ENCODE measurements at regions not wholly inside any gene's neighbourhood (a gene's known extent, or its start where the extent isn't known, plus 50 kb on each side); places are given as distances from the start of the nearest gene placed in this dataset.
"Not testable (repeated sequence)": the region's sequence is repeated elsewhere in the genome, so short reads cannot be mapped to it uniquely, and the experiment has no call there.

DNA sequence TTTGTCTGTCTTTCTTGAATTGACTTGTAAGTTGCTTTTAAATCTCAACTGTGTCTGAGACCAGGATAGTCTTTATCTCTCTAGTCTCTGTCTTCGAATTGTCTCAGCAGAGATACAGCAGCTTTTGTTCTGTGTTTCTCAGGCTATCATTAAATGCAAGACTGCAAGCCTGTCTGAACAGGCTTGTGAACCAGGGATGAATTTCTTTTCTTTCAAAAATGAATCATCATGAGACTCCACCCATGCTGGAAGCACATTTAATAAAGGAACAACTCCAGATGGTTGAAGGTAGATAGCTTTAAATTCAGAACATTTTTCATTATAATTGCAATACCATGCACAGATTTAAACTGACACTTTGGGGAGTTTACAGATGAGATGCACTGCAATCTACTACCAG, 155.9 kb downstream of the SEC23IP start:
- DNase-seq (ENCODE audit: low spot score), result no peak

DNA sequence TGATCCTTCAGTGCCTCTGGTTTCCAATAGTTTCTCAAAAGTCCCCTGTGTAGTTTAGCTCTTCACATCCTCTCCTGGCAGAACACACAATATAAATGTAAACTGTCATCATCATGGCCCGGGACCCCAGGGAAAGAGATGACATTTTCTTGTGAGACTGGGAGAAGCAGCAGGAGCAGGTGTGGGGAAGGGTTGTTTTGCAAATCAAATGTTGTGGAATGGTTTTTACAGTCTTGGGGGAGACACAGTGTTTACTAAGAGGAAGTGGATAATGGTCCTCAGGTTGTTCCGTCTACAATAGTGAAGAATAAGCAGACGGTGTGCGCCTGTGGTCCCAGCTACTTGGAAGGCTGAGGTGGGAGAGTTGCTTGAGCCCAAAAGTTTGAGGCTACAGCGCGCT, 159.1 kb downstream of the SEC23IP start:
- DNase-seq (ENCODE audit: low spot score), result no peak

- no peak for DNase-seq (ENCODE audit: low spot score)
Observed at GRCh38 chr10:120052964-120053702, 160.6 kb downstream of the SEC23IP start.

DNA sequence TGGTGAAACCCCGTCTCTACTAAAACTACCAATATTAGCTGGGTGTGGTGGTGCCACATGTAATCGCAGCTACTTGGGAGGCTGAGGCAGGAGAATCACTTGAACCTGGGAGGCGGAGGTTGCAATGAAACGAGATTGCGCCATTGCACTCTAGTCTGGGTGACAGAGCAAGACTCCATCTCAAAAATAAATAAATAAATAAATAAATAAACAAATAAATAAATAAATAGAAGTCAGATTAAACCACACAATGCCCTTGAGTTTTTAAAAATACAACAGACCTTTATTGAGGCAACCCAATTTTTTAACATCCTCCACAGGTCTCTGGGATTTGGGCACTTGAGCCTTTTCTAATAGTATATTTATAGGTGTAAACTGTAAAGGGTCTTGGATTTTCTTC, 167.3 kb downstream of the SEC23IP start:
- not testable (repeated sequence) for DNase-seq (ENCODE audit: low spot score)

GRCh38 chr10:120067427-120067826, 174.9 kb downstream of the SEC23IP start:
- no peak for DNase-seq (ENCODE audit: low spot score)

- DNase-seq (ENCODE audit: low spot score), result no peak
Observed at GRCh38 chr10:120069700-120070099, 177.2 kb downstream of the SEC23IP start.

- no peak for DNase-seq (ENCODE audit: low spot score)
Observed at GRCh38 chr10:120075349-120075748, 182.8 kb downstream of the SEC23IP start.

- DNase-seq (ENCODE audit: low spot score), result no peak
Observed at GRCh38 chr10:120076996-120077706, 184.6 kb downstream of the SEC23IP start.

DNA sequence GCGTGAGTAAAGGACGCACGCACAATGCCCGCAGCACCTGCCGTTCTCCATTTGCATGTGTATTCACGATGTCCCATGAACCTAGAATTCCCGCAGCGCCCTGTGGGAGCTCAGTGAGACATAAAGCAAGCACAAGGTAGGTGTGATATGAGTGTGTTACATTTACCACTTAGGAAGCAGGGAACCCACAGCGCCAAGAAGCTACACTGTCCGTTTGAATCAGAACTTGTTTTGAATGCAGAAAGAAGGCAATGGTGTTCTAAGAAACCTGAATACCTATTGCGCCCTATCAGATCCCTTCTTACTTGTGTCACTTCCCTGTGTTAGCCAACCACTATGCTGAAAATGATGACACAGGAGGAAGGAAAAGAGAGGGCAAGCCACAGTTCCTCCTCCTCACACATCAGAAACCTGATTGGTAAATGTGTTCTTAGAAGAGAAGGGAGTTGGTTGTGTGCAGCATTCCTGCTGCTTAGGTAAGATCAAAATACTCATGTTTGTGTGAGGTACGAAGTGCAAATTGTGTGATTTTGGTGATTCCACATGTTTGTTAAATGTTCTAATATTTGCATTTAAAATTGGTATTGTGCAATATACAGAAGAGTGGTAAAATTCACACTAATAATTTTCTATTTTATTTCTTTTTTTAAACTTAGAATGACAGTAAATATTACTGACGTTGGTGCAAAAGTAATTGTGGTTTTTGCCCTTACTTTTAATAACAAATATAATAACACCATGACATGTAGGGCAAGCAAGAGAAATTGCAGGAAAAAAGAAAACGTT, 185.4 kb downstream of the SEC23IP start:
- DNase-seq (ENCODE audit: low spot score), result no peak

GRCh38 chr10:120085096-120085796, 192.7 kb downstream of the SEC23IP start:
- no peak for DNase-seq (ENCODE audit: low spot score)

GRCh38 chr10:120086066-120086465, 193.5 kb downstream of the SEC23IP start:
- DNase-seq (ENCODE audit: low spot score), result no peak

DNA sequence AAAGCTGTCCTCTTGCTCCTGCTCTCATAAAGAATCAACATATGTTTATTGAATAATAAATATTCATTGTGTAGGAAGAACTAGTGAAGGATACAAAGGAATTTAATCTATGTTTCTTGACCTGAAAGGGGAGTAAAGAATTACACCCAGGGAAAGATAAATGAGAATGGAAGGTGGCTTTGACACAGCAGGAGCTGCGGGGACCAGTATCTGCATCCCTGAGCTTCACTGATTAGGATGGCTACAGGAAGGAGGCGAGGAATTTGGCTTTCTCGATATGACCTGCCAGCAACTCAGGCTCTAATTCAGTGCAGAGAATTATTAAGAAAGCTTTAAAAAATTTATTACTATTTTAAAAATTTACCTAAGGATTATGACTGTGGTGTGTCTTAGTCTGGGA, 194.6 kb downstream of the SEC23IP start:
- no peak for DNase-seq (ENCODE audit: low spot score)

DNA sequence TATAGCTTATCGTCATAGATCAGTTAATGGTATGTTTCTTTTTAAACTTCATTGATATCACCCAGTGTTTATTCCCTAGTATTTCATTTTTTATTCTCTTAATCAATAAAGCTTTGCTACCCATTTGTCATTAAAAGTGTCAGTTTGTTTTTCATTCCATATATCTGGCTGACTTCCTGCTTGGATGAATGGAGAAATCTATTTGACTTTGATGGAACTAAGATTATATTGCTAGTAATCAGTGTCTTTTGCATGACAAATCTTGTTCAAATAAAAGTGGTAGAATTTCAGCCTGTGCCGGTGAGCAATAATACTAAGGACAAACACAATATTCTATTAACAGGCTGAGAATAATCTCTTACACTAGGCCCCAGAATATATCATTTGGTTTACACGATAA, 203.3 kb downstream of the SEC23IP start:
- no peak for DNase-seq (ENCODE audit: low spot score)

DNA sequence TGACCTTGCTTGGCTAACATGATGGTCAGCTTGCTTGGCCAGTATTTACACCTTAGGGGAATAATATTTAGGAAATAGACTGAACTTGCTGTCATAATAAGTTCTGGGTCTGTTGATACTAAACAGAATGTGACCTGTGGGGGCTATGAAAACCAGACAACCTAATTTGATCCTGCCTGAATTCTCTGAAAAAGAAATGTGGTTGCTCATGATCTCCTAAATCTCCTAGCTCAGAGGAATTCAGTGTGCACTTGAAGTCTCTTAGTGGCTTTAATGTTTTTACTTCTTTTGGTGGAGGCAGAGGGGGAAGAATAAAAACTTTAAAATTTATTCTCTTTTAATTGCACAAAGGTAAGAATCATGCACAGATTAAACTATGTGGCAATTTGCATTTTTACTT, 205.2 kb downstream of the SEC23IP start:
- no peak for DNase-seq (ENCODE audit: low spot score)

- DNase-seq (ENCODE audit: low spot score), result no peak
Observed at GRCh38 chr10:120098232-120098930, 205.9 kb downstream of the SEC23IP start.

DNA sequence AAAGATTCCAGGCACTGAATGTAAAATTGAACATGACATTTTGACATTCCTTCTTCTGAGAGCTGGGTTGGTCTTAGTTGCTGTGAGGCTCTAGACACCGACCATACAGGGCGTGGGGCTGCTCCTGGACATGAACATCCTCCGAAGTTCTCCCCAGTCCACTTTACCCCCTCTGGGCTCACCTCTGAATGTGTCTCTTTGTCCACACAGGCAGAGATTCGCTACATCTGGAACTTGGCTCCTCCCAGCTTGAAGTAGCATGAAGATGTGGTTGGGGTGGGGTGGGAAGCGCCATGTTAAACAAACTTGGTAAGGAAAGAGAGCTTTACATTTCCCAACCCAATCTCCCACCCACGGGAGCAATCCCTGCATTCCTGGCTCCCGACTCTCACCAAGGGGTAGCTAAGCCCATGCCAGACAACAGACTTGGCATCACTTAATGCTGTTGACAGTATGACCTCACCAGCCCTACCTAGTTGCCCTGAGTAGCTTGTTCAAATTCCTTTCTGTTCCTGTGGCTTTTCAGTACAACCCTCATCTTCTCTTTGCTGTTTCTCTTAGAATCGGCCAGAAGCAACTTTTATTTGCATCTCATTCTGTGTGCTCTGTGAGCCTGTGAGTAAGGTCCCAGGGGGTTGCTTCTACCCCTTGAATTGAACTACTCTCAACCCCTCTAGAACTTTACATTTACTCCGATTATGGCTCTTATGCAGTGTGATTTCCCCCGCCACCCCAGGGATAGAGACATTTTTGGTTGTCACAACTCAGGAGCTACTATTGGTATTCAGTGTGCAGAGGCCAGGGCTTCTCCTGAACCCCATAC, 211.4 kb downstream of the SEC23IP start:
- no peak for DNase-seq (ENCODE audit: low spot score)

GRCh38 chr10:120105001-120105400, 212.5 kb downstream of the SEC23IP start:
- no peak for DNase-seq (ENCODE audit: low spot score)

DNA sequence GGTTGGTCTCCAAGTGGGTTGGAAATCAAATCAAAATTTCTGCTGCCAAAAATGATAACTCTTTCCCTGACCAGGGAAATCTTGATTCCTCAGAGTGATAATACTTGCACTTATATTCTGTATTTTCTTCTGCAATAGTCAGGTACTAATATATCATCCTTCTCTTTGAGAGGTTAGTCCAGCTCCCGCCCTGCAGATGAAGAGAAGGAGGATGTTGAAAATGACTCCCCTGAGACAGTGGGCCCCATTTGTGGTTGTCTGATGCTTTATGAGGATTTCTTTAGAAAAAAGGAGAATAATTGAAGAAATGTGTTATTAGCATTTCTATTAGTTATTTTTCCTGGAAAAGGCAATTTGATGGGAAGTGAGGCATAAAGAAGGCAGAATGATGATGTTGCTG, 213.0 kb downstream of the SEC23IP start:
- no peak for DNase-seq (ENCODE audit: low spot score)

DNA sequence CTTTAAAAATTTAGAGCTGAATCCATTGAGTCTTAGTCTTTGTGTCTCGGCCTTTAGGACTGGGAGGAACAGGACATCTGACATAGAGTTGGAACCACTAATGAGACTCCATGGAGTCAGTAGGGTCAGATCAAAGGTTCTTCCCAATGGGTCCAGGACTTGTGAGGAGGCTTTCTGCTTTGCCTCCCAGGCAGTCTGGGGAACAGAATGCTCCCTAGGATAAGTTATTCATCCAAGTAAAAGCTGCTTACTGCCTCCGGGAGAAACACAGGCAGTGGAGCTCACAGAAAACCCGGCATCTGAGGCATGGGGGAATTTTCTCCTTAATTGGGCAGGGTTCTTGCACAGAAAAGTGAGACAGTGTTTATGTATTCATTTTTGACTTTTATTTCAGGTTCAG, 216.4 kb downstream of the SEC23IP start:
- DNase-seq (ENCODE audit: low spot score), result no peak

DNA sequence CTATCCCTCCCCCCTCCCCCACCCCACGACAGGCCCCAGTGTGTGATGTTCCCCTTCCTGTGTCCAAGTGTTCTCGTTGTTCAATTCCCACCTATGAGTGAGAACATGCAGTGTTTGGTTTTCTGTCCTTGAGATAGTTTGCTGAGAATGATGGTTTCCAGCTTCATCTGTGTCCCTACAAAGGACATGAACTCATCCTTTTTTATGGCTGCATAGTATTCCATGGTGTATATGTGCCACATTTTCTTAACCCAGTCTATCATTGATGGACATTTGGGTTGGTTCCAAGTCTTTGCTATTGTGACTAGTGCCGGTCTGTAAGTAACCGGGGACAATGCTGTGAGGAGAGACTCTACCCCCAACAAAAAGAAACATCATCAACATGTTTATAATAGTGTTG, 217.2 kb downstream of the SEC23IP start:
- not testable (repeated sequence) for DNase-seq (ENCODE audit: low spot score)

DNA sequence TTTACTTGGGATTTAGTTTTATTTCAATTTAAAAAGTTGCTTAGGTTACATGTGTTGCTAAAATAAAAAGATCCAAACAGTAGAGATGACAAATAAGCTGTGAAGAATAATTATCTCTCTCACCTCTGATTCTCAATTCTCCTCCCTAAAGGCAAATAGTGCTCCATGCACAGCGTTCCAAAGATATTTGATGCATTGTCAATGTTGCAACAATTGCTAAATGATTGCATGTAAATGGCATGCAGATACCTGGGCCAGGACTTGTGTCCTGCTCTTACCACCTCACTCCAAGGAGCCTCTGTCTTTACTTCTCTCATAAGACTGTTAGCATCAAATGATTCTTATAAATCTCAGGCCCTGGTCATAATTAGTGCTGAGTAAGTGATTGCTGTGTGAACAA, 217.7 kb downstream of the SEC23IP start:
- no peak for DNase-seq (ENCODE audit: low spot score)

Data from D341Med (cell line).